ENCODE measurements at regions not wholly inside any gene's neighbourhood (a gene's known extent, or its start where the extent isn't known, plus 50 kb on each side); places are given as distances from the start of the nearest gene placed in this dataset.
"Not testable (repeated sequence)": the region's sequence is repeated elsewhere in the genome, so short reads cannot be mapped to it uniquely, and the experiment has no call there.

- no peaks in the 10 kb centered on the region for H3K36me3 Mint-ChIP-seq (ENCODE audit: unreplicated experiment)
- peaks cover 6% of the 10 kb centered on the region for H3K27me3 Mint-ChIP-seq (ENCODE audit: unreplicated experiment)
- no peak for DNase-seq (ENCODE audit: extremely low spot score, unreplicated experiment)
- peaks cover 11% of the 10 kb centered on the region for H3K9me3 Mint-ChIP-seq (ENCODE audit: unreplicated experiment)
- TF ChIP-seq, protein P1, sequence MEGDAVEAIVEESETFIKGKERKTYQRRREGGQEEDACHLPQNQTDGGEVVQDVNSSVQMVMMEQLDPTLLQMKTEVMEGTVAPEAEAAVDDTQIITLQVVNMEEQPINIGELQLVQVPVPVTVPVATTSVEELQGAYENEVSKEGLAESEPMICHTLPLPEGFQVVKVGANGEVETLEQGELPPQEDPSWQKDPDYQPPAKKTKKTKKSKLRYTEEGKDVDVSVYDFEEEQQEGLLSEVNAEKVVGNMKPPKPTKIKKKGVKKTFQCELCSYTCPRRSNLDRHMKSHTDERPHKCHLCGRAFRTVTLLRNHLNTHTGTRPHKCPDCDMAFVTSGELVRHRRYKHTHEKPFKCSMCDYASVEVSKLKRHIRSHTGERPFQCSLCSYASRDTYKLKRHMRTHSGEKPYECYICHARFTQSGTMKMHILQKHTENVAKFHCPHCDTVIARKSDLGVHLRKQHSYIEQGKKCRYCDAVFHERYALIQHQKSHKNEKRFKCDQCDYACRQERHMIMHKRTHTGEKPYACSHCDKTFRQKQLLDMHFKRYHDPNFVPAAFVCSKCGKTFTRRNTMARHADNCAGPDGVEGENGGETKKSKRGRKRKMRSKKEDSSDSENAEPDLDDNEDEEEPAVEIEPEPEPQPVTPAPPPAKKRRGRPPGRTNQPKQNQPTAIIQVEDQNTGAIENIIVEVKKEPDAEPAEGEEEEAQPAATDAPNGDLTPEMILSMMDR (IDR thresholded peaks at IDR 0.05): no peak
- no peak overlapping the region for H3K4me3 Mint-ChIP-seq (ENCODE audit: unreplicated experiment)
- H3K27ac Mint-ChIP-seq (ENCODE audit: unreplicated experiment): no peak overlapping the region
- peaks cover 14% of the 10 kb centered on the region for H3K4me1 Mint-ChIP-seq (ENCODE audit: unreplicated experiment)
Observed at GRCh38 chr2:363824-364470, 76.1 kb upstream of the ALKAL2 start.

- TF ChIP-seq, protein P1 (IDR thresholded peaks at IDR 0.05): no peak
- Mint-ChIP-seq H3K27ac (ENCODE audit: unreplicated experiment) (no peak overlapping the region), H3K4me1 (ENCODE audit: unreplicated experiment) (peaks cover 19% of the 10 kb centered on the region), H3K4me3 (ENCODE audit: unreplicated experiment) (no peak overlapping the region), H3K36me3 (ENCODE audit: unreplicated experiment) (no peaks in the 10 kb centered on the region), H3K9me3 (ENCODE audit: unreplicated experiment) (peaks cover 10% of the 10 kb centered on the region), H3K27me3 (ENCODE audit: unreplicated experiment) (peaks cover 6% of the 10 kb centered on the region)
- DNase-seq (ENCODE audit: extremely low spot score, unreplicated experiment): no peak
Observed at GRCh38 chr2:362924-363323, 75.0 kb upstream of the ALKAL2 start.

DNA sequence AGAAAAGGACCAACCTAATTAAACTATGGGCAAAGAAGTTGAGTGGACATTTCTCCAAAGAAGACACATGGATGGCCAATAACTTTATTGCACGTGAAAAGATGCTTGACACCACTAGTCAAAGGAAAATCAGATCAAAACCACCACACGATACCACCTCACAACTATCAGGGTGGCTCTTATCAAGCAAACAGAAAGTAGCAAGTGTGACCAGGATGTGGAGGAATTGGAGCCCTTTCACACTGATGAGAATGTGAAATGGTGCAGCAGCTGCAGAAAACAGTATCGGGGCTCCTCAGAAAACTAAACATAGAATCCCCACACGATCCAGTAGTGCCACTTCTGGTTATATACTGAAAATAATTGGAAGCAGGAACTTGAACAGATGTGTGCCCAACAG, 72.2 kb upstream of the ALKAL2 start:
- DNase-seq (ENCODE audit: extremely low spot score, unreplicated experiment): no peak
- Mint-ChIP-seq H3K27ac (ENCODE audit: unreplicated experiment) (no peak overlapping the region), H3K9me3 (ENCODE audit: unreplicated experiment) (peaks cover 10% of the 10 kb centered on the region), H3K4me1 (ENCODE audit: unreplicated experiment) (peaks cover 20% of the 10 kb centered on the region), H3K4me3 (ENCODE audit: unreplicated experiment) (no peak overlapping the region), H3K27me3 (ENCODE audit: unreplicated experiment) (peaks cover 6% of the 10 kb centered on the region), H3K36me3 (ENCODE audit: unreplicated experiment) (peaks cover 3% of the 10 kb centered on the region)
- TF ChIP-seq, protein P1 (IDR thresholded peaks at IDR 0.05): no peak

DNA sequence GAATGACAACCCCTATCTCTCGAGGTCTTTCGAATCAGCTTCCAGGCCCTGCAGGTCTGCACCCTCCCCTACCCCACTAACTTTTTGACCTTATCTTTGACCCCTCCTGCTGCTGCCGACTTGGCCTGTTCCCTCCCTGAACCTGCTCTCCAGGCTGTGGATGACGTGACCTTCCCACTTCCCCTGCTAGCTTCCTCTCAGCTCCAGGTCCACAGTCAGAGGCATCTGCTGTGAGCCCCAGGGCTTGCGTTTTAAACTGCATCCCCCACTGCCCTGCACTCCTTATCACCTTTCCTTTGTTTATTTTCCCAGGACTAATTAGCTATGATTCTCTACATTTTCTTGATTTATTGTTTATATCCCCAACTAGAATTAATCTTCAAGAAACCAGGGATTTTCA, 71.2 kb upstream of the ALKAL2 start:
- H3K27ac Mint-ChIP-seq (ENCODE audit: unreplicated experiment): no peak overlapping the region
- peaks cover 6% of the 10 kb centered on the region for H3K27me3 Mint-ChIP-seq (ENCODE audit: unreplicated experiment)
- peaks cover 3% of the 10 kb centered on the region for H3K36me3 Mint-ChIP-seq (ENCODE audit: unreplicated experiment)
- peaks cover 11% of the 10 kb centered on the region for H3K9me3 Mint-ChIP-seq (ENCODE audit: unreplicated experiment)
- H3K4me3 Mint-ChIP-seq (ENCODE audit: unreplicated experiment): no peak overlapping the region
- no peak for DNase-seq (ENCODE audit: extremely low spot score, unreplicated experiment)
- peaks cover 29% of the 10 kb centered on the region for H3K4me1 Mint-ChIP-seq (ENCODE audit: unreplicated experiment)
- TF ChIP-seq, protein P1 (IDR thresholded peaks at IDR 0.05): no peak

DNA sequence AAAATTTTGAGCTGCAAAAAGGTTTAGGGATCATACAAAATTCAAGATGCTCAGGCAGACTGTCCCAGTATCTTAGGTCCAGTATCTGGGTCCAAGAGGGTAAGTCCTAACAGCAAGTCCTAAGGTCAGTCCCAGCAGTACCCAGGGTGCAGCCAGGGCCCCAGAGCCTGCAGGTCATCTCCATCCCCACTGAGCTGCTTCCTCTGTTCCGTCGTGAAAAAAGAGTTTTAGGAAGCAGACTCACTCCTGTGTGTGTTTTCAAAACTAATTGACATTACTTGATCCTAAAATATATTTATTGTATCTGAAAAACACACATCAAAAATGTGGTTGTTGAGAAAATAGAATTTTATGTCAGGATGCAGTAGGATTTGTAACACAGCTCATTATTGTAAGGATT, 69.9 kb upstream of the ALKAL2 start:
- no peak overlapping the region for H3K27ac Mint-ChIP-seq (ENCODE audit: unreplicated experiment)
- DNase-seq (ENCODE audit: extremely low spot score, unreplicated experiment): no peak
- H3K4me1 Mint-ChIP-seq (ENCODE audit: unreplicated experiment): peaks cover 39% of the 10 kb centered on the region
- H3K4me3 Mint-ChIP-seq (ENCODE audit: unreplicated experiment): no peak overlapping the region
- peaks cover 3% of the 10 kb centered on the region for H3K36me3 Mint-ChIP-seq (ENCODE audit: unreplicated experiment)
- H3K27me3 Mint-ChIP-seq (ENCODE audit: unreplicated experiment): peaks cover 6% of the 10 kb centered on the region
- TF ChIP-seq, protein P1 (IDR thresholded peaks at IDR 0.05): no peak
- H3K9me3 Mint-ChIP-seq (ENCODE audit: unreplicated experiment): peaks cover 3% of the 10 kb centered on the region

- H3K27ac Mint-ChIP-seq (ENCODE audit: unreplicated experiment); H3K4me3 Mint-ChIP-seq (ENCODE audit: unreplicated experiment); H3K9me3 Mint-ChIP-seq (ENCODE audit: unreplicated experiment); DNase-seq (ENCODE audit: extremely low spot score, unreplicated experiment); H3K27me3 Mint-ChIP-seq (ENCODE audit: unreplicated experiment); H3K36me3 Mint-ChIP-seq (ENCODE audit: unreplicated experiment): not testable (repeated sequence)
- H3K4me1 Mint-ChIP-seq (ENCODE audit: unreplicated experiment): peaks cover 51% of the 10 kb centered on the region
Observed at GRCh38 chr2:356304-356703, 68.4 kb upstream of the ALKAL2 start.
